Astrocyte of the spinal cord (primary cell): ENCODE measurements at regions not wholly inside any gene's neighbourhood (a gene's known extent, or its start where the extent isn't known, plus 50 kb on each side); places are given as distances from the start of the nearest gene placed in this dataset.

Source experiments
- DNase-seq: peaks from one replicate; pipeline ENCODE4 v3.0.0; 2011; ENCODE audit warnings: low read depth, low spot score
- H3K4me3 ChIP-seq: 2 replicates; pipeline ENCODE4 v1.5.1; 2011; ENCODE audit warnings: low read depth, mild to moderate bottlenecking, low read length, moderate library complexity
- CTCF ChIP-seq: IDR thresholded peaks from 2 replicates; pipeline ENCODE4 v1.5.1; 2012; ENCODE audit warnings: low read depth, mild to moderate bottlenecking, low read length, inconsistent platforms
- in situ Hi-C: cut with HindIII; loops from 2 replicates; pipeline ENCODE4 v1.10.0; 2017; ENCODE audit warnings: low sequenced_read_pairs

GRCh38 chr11:127490896-127491295 is 490.3 kb upstream of the KIRREL3 start:
- no peak for TF ChIP-seq CTCF
- in situ Hi-C loops: no loop called here
- no peak overlapping the region for H3K4me3 ChIP-seq
- DNase-seq: no peak

GRCh38 chr11:127485541-127485940 is 485.0 kb upstream of the KIRREL3 start:
- DNase-seq: peak; percentile 56
- TF ChIP-seq CTCF: no peak

GRCh38 chr11:127481391-127481790 is 480.8 kb upstream of the KIRREL3 start:
- DNase-seq: no peak
- TF ChIP-seq CTCF: no peak
- in situ Hi-C loops: no loop called here
- H3K4me3 ChIP-seq: no peak overlapping the region

More at GRCh38 chr11:127485541-127485940, 485.0 kb upstream of the KIRREL3 start:
- in situ Hi-C loops: no loop called here
- no peak overlapping the region for H3K4me3 ChIP-seq

GRCh38 chr11:127478826-127479225 is 478.3 kb upstream of the KIRREL3 start:
- no peak for DNase-seq
- H3K4me3 ChIP-seq: no peak overlapping the region
- TF ChIP-seq CTCF: no peak
- in situ Hi-C loops: no loop called here

GRCh38 chr11:127474766-127475165 is 474.2 kb upstream of the KIRREL3 start:
- no peak for DNase-seq
- H3K4me3 ChIP-seq: no peak overlapping the region
- TF ChIP-seq CTCF: no peak
- in situ Hi-C loops: no loop called here

GRCh38 chr11:127472505-127472904 is 471.9 kb upstream of the KIRREL3 start:
- in situ Hi-C loops: no loop called here
- H3K4me3 ChIP-seq: no peak overlapping the region
- no peak for TF ChIP-seq CTCF
- DNase-seq: no peak

GRCh38 chr11:127471662-127472061 is 471.1 kb upstream of the KIRREL3 start:
- in situ Hi-C loops: no loop called here

More at GRCh38 chr11:127471662-127472061, 471.1 kb upstream of the KIRREL3 start:
- no peak overlapping the region for H3K4me3 ChIP-seq
- peak; percentile 1 for TF ChIP-seq CTCF
- no peak for DNase-seq
